HepG2 (cell line): ENCODE measurements at regions not wholly inside any gene's neighbourhood (a gene's known extent, or its start where the extent isn't known, plus 50 kb on each side); places are given as distances from the start of the nearest gene placed in this dataset.

Experiments
- CREM ChIP-seq, 2 experiments: sonication (generic) in 1 of 2; formaldehyde crosslinking in 1 of 2; IDR thresholded peaks; 2 replicates each; pipeline versions ENCODE4 v1.4.0 to v1.6.1; 2016 to 2020; ENCODE audit warnings: antibody characterized with exemption in 1 of 2, mild to moderate bottlenecking in 1 of 2, missing genetic modification reagents in 1 of 2
- KDM5B ChIP-seq: sonication (generic); formaldehyde crosslinking; IDR thresholded peaks from 2 replicates; pipeline ENCODE4 v1.4.0; 2020; ENCODE audit warnings: missing genetic modification reagents, mild to moderate bottlenecking, borderline replicate concordance
- ZNF501 ChIP-seq: sonication (generic); formaldehyde crosslinking; IDR thresholded peaks from 2 replicates; pipeline ENCODE4 v1.5.1; 2020; ENCODE audit warnings: mild to moderate bottlenecking, moderate library complexity, missing genetic modification reagents
- TF ChIP-seq, protein P1 (sequence below): sonication (generic); formaldehyde crosslinking; IDR thresholded peaks from 2 replicates; pipeline ENCODE4 v1.5.0; 2020; ENCODE audit warnings: mild to moderate bottlenecking, missing genetic modification reagents, moderate library complexity

DNA sequence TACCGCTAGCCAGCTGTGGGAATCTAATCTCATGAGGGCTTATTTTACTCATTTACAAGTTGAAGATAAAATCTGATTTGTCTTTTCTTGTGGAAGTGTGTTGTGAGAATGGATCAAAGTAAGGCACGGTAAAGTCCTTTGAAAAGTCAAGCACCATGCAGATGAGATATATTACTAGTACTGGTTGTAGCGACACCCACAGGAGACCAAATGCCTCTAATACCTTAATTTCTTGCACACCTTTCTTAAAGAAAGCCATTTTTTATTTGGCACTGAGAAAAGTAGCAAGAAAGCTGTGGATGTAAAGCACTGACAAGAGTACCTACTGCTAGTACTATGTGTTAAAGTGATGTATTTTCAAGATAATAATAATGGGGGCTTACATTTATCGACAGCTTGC, 191.0 kb upstream of the MMS22L start:
- TF ChIP-seq ZNF501 (no peak), KDM5B (CRISPR knock-in tag) (no peak), CREM (IDR thresholded peaks at IDR 0.05) (no peak), CREM (CRISPR knock-in tag; IDR thresholded peaks at IDR 0.05) (no peak)
- TF ChIP-seq, protein P1, sequence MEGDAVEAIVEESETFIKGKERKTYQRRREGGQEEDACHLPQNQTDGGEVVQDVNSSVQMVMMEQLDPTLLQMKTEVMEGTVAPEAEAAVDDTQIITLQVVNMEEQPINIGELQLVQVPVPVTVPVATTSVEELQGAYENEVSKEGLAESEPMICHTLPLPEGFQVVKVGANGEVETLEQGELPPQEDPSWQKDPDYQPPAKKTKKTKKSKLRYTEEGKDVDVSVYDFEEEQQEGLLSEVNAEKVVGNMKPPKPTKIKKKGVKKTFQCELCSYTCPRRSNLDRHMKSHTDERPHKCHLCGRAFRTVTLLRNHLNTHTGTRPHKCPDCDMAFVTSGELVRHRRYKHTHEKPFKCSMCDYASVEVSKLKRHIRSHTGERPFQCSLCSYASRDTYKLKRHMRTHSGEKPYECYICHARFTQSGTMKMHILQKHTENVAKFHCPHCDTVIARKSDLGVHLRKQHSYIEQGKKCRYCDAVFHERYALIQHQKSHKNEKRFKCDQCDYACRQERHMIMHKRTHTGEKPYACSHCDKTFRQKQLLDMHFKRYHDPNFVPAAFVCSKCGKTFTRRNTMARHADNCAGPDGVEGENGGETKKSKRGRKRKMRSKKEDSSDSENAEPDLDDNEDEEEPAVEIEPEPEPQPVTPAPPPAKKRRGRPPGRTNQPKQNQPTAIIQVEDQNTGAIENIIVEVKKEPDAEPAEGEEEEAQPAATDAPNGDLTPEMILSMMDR: no peak
